ENCODE measurements at regions not wholly inside any gene's neighbourhood (a gene's known extent, or its start where the extent isn't known, plus 50 kb on each side); places are given as distances from the start of the nearest gene placed in this dataset.

DNA sequence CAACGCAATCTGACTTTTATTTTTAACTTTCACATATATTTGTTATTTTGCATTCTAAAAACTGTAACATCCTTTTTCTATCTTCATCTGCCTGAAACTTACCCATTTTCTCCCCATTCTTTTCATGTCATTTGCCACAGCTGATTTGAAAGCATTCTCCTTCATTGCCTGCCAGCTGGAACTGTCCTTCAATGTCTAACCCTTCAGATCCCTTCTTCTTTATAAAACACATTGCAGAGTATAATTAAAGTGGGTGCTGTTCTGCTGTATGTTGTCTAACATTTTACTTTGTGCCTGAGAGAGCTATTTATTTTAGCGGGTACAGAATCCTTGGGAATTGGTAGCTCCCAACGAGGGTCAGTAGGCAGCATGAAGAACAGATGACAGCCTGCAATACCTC, 827.4 kb downstream of the IGSF11 start:
- peaks cover 7% of the 10 kb centered on the region; the same call in 2 of the 3 replicates for H3K9me3 Mint-ChIP-seq
- H3K27ac Mint-ChIP-seq: no peak overlapping the region
- no peak for DNase-seq (ENCODE audit: low spot score)

More for the DNA sequence above, 827.4 kb downstream of the IGSF11 start:
- Mint-ChIP-seq H3K36me3 (ENCODE audit: low read depth) (peaks cover 4% of the 10 kb centered on the region; the same call in 1 of the 3 replicates), H3K27me3 (ENCODE audit: insufficient read depth, low read depth, poor library complexity) (no peaks in the 10 kb centered on the region), H3K4me1 (no peaks in the 10 kb centered on the region), H3K4me3 (no peak overlapping the region)
- Histone ChIP-seq H3K27ac (ENCODE audit: low read depth) (no peak overlapping the region), H3K27me3 (ENCODE audit: insufficient read depth) (no peaks in the 10 kb centered on the region), H3K4me2 (no peak overlapping the region), H3K4me3 (no peak overlapping the region), H3K9me2 (ENCODE audit: insufficient read depth) (no peaks in the 10 kb centered on the region), H4K20me1 (replicated peaks; ENCODE audit: insufficient read depth) (no peaks in the 10 kb centered on the region), H3F3A (replicated peaks; ENCODE audit: low read depth) (no peaks in the 10 kb centered on the region), H2AFZ (no peak overlapping the region), H3K4me1 (ENCODE audit: insufficient read depth) (no peaks in the 10 kb centered on the region), H3K36me3 (ENCODE audit: insufficient read depth) (no peaks in the 10 kb centered on the region), H3K79me2 (replicated peaks; ENCODE audit: insufficient read depth) (no peaks in the 10 kb centered on the region)
- TF ChIP-seq JUNB (IDR thresholded peaks at IDR 0.05; ENCODE audit: unreplicated experiment) (no peak), CTCF (conservative IDR thresholded peaks at IDR 0.05; ENCODE audit: low read depth in 2 of 2) (no peak), POLR2AphosphoS5 (IDR thresholded peaks at IDR 0.05; ENCODE audit: low read depth) (no peak), STAT1 (IDR thresholded peaks at IDR 0.05; ENCODE audit: unreplicated experiment) (no peak), EZH2 (IDR thresholded peaks at IDR 0.05; ENCODE audit: low read depth, unreplicated experiment) (no peak), EZH2phosphoT487 (IDR thresholded peaks at IDR 0.05; ENCODE audit: unreplicated experiment) (no peak), CREB1 (CRISPR knock-in tag; IDR thresholded peaks at IDR 0.05; ENCODE audit: low read depth) (no peak), ZNF114 (CRISPR knock-in tag; IDR thresholded peaks at IDR 0.05) (no peak), NANOG (IDR thresholded peaks at IDR 0.05; ENCODE audit: borderline replicate concordance) (no peak), ZNF331 (CRISPR knock-in tag; IDR thresholded peaks at IDR 0.05; ENCODE audit: low read depth) (no peak)
- TF ChIP-seq, protein P1, sequence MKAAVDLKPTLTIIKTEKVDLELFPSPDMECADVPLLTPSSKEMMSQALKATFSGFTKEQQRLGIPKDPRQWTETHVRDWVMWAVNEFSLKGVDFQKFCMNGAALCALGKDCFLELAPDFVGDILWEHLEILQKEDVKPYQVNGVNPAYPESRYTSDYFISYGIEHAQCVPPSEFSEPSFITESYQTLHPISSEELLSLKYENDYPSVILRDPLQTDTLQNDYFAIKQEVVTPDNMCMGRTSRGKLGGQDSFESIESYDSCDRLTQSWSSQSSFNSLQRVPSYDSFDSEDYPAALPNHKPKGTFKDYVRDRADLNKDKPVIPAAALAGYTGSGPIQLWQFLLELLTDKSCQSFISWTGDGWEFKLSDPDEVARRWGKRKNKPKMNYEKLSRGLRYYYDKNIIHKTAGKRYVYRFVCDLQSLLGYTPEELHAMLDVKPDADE (IDR thresholded peaks at IDR 0.05): no peak
- TF ChIP-seq, protein P2, sequence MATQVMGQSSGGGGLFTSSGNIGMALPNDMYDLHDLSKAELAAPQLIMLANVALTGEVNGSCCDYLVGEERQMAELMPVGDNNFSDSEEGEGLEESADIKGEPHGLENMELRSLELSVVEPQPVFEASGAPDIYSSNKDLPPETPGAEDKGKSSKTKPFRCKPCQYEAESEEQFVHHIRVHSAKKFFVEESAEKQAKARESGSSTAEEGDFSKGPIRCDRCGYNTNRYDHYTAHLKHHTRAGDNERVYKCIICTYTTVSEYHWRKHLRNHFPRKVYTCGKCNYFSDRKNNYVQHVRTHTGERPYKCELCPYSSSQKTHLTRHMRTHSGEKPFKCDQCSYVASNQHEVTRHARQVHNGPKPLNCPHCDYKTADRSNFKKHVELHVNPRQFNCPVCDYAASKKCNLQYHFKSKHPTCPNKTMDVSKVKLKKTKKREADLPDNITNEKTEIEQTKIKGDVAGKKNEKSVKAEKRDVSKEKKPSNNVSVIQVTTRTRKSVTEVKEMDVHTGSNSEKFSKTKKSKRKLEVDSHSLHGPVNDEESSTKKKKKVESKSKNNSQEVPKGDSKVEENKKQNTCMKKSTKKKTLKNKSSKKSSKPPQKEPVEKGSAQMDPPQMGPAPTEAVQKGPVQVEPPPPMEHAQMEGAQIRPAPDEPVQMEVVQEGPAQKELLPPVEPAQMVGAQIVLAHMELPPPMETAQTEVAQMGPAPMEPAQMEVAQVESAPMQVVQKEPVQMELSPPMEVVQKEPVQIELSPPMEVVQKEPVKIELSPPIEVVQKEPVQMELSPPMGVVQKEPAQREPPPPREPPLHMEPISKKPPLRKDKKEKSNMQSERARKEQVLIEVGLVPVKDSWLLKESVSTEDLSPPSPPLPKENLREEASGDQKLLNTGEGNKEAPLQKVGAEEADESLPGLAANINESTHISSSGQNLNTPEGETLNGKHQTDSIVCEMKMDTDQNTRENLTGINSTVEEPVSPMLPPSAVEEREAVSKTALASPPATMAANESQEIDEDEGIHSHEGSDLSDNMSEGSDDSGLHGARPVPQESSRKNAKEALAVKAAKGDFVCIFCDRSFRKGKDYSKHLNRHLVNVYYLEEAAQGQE (IDR thresholded peaks at IDR 0.05; ENCODE audit: unreplicated experiment): no peak
- TF ChIP-seq, protein P3, sequence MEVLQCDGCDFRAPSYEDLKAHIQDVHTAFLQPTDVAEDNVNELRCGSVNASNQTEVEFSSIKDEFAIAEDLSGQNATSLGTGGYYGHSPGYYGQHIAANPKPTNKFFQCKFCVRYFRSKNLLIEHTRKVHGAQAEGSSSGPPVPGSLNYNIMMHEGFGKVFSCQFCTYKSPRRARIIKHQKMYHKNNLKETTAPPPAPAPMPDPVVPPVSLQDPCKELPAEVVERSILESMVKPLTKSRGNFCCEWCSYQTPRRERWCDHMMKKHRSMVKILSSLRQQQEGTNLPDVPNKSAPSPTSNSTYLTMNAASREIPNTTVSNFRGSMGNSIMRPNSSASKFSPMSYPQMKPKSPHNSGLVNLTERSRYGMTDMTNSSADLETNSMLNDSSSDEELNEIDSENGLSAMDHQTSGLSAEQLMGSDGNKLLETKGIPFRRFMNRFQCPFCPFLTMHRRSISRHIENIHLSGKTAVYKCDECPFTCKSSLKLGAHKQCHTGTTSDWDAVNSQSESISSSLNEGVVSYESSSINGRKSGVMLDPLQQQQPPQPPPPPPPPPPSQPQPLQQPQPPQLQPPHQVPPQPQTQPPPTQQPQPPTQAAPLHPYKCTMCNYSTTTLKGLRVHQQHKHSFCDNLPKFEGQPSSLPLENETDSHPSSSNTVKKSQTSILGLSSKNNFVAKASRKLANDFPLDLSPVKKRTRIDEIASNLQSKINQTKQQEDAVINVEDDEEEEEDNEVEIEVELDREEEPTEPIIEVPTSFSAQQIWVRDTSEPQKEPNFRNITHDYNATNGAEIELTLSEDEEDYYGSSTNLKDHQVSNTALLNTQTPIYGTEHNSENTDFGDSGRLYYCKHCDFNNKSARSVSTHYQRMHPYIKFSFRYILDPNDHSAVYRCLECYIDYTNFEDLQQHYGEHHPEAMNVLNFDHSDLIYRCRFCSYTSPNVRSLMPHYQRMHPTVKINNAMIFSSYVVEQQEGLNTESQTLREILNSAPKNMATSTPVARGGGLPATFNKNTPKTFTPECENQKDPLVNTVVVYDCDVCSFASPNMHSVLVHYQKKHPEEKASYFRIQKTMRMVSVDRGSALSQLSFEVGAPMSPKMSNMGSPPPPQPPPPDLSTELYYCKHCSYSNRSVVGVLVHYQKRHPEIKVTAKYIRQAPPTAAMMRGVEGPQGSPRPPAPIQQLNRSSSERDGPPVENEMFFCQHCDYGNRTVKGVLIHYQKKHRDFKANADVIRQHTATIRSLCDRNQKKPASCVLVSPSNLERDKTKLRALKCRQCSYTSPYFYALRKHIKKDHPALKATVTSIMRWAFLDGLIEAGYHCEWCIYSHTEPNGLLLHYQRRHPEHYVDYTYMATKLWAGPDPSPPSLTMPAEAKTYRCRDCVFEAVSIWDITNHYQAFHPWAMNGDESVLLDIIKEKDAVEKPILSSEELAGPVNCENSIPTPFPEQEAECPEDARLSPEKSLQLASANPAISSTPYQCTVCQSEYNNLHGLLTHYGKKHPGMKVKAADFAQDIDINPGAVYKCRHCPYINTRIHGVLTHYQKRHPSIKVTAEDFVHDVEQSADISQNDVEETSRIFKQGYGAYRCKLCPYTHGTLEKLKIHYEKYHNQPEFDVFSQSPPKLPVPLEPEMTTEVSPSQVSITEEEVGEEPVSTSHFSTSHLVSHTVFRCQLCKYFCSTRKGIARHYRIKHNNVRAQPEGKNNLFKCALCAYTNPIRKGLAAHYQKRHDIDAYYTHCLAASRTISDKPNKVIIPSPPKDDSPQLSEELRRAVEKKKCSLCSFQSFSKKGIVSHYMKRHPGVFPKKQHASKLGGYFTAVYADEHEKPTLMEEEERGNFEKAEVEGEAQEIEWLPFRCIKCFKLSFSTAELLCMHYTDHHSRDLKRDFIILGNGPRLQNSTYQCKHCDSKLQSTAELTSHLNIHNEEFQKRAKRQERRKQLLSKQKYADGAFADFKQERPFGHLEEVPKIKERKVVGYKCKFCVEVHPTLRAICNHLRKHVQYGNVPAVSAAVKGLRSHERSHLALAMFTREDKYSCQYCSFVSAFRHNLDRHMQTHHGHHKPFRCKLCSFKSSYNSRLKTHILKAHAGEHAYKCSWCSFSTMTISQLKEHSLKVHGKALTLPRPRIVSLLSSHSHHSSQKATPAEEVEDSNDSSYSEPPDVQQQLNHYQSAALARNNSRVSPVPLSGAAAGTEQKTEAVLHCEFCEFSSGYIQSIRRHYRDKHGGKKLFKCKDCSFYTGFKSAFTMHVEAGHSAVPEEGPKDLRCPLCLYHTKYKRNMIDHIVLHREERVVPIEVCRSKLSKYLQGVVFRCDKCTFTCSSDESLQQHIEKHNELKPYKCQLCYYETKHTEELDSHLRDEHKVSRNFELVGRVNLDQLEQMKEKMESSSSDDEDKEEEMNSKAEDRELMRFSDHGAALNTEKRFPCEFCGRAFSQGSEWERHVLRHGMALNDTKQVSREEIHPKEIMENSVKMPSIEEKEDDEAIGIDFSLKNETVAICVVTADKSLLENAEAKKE (CRISPR knock-in tag; IDR thresholded peaks at IDR 0.05): no peak
- no peak for ATAC-seq

Measured in GM23338 (cell line).